Osteocyte (in vitro differentiated cells): ENCODE measurements at regions not wholly inside any gene's neighbourhood (a gene's known extent, or its start where the extent isn't known, plus 50 kb on each side); places are given as distances from the start of the nearest gene placed in this dataset.

ENCODE experiments used
- DNase-seq: peaks from one replicate; pipeline ENCODE4 v3.0.0; 2021; ENCODE audit warnings: mixed read lengths; ENCODE audit not compliant: unreplicated experiment; ENCODE audit errors: extremely low spot score
- H3K27ac Mint-ChIP-seq: one replicate; pipeline ENCODE4 v1.8.0; 2021; ENCODE audit warnings: mild to moderate bottlenecking, mixed read lengths; ENCODE audit not compliant: unreplicated experiment
- H3K27me3 Mint-ChIP-seq: one replicate; pipeline ENCODE4 v1.8.0; 2021; ENCODE audit warnings: mixed read lengths; ENCODE audit not compliant: unreplicated experiment
- H3K36me3 Mint-ChIP-seq: one replicate; pipeline ENCODE4 v1.8.0; 2021; ENCODE audit warnings: mixed read lengths; ENCODE audit not compliant: unreplicated experiment
- H3K4me1 Mint-ChIP-seq: one replicate; pipeline ENCODE4 v1.8.0; 2021; ENCODE audit warnings: mixed read lengths; ENCODE audit not compliant: unreplicated experiment
- H3K4me3 Mint-ChIP-seq: one replicate; pipeline ENCODE4 v1.8.0; 2021; ENCODE audit warnings: mild to moderate bottlenecking, moderate library complexity, mixed read lengths; ENCODE audit not compliant: unreplicated experiment
- H3K9me3 Mint-ChIP-seq: one replicate; pipeline ENCODE4 v1.8.0; 2021; ENCODE audit warnings: mixed read lengths; ENCODE audit not compliant: unreplicated experiment
- CTCF ChIP-seq: fragments of 200-600 bp; sonication (generic); IDR thresholded peaks from 2 replicates; pipeline ENCODE4 v1.5.0; 2021; ENCODE audit warnings: antibody characterized with exemption, mild to moderate bottlenecking, moderate library complexity

- Mint-ChIP-seq H3K4me3 (no peak overlapping the region), H3K27ac (no peak overlapping the region), H3K4me1 (no peaks in the 10 kb centered on the region), H3K36me3 (no peaks in the 10 kb centered on the region), H3K27me3 (peaks cover 12% of the 10 kb centered on the region), H3K9me3 (no peaks in the 10 kb centered on the region)
- no peak for TF ChIP-seq CTCF
- peak; percentile 67 for DNase-seq
Observed at GRCh38 chr10:47061776-47062175, 150.5 kb downstream of the PTPN20 start.

GRCh38 chr10:47062441-47063200, 151.4 kb downstream of the PTPN20 start:
- H3K27me3 Mint-ChIP-seq, result peaks cover 12% of the 10 kb centered on the region

GRCh38 chr10:47063858-47064257, 152.6 kb downstream of the PTPN20 start:
- TF ChIP-seq CTCF, result no peak
- peak; percentile 1 for DNase-seq
- peaks cover 9% of the 10 kb centered on the region for H3K27me3 Mint-ChIP-seq
- no peaks in the 10 kb centered on the region for H3K36me3 Mint-ChIP-seq
- no peaks in the 10 kb centered on the region for H3K4me1 Mint-ChIP-seq
- H3K27ac Mint-ChIP-seq, result no peak overlapping the region
- no peak overlapping the region for H3K4me3 Mint-ChIP-seq
- H3K9me3 Mint-ChIP-seq, result no peaks in the 10 kb centered on the region

More at GRCh38 chr10:47062441-47063200, 151.4 kb downstream of the PTPN20 start:
- H3K4me3 Mint-ChIP-seq, result no peak overlapping the region
- H3K27ac Mint-ChIP-seq, result no peak overlapping the region
- no peaks in the 10 kb centered on the region for H3K4me1 Mint-ChIP-seq
- TF ChIP-seq CTCF, result peak; percentile 7
- H3K36me3 Mint-ChIP-seq, result no peaks in the 10 kb centered on the region
- H3K9me3 Mint-ChIP-seq, result no peaks in the 10 kb centered on the region
- DNase-seq, result peak; percentile 54

GRCh38 chr10:47065903-47066302, 154.7 kb downstream of the PTPN20 start:
- Mint-ChIP-seq H3K27ac (no peak overlapping the region), H3K4me1 (no peaks in the 10 kb centered on the region), H3K4me3 (no peak overlapping the region), H3K27me3 (peaks cover 17% of the 10 kb centered on the region), H3K9me3 (no peaks in the 10 kb centered on the region), H3K36me3 (no peaks in the 10 kb centered on the region)
- TF ChIP-seq CTCF, result no peak
- DNase-seq, result peak; percentile 25

- Mint-ChIP-seq H3K27ac (no peak overlapping the region), H3K36me3 (no peaks in the 10 kb centered on the region), H3K9me3 (no peaks in the 10 kb centered on the region), H3K4me3 (no peak overlapping the region), H3K27me3 (peaks cover 25% of the 10 kb centered on the region), H3K4me1 (no peaks in the 10 kb centered on the region)
- TF ChIP-seq CTCF, result no peak
- DNase-seq, result no peak
Observed at GRCh38 chr10:47067949-47068940, 157.0 kb downstream of the PTPN20 start.
